AG04449 (cell line): ENCODE measurements at regions not wholly inside any gene's neighbourhood (a gene's known extent, or its start where the extent isn't known, plus 50 kb on each side); places are given as distances from the start of the nearest gene placed in this dataset.

Source experiments
- CTCF ChIA-PET: fragments of 350-600 bp; formaldehyde crosslinking; extraction: SDS; loops from one replicate; lab custom pipeline; 2021; ENCODE audit warnings: antibody characterized with exemption; lab: Yijun Ruan, JAX
- POLR2A ChIA-PET: fragments of 400-600, 350-600 bp; formaldehyde crosslinking; extraction: SDS; loops from one replicate; lab custom pipeline; 2020; ENCODE audit warnings: antibody characterized with exemption, inconsistent platforms; lab: Yijun Ruan, JAX
- DNase-seq: peaks from one replicate; pipeline ENCODE4 v3.0.0-alpha.2; 2010; ENCODE audit warnings: low read depth, low spot score
- H3K4me3 ChIP-seq: 2 replicates; pipeline ENCODE4 v1.5.1; 2011; ENCODE audit warnings: low read depth, mild to moderate bottlenecking, control low read depth, low read length
- CTCF ChIP-seq: IDR thresholded peaks from one replicate; pipeline ENCODE4 v1.5.1; 2011; ENCODE audit warnings: mild to moderate bottlenecking, moderate library complexity, low read length, control low read depth, inconsistent platforms; ENCODE audit not compliant: insufficient read depth; ENCODE audit errors: missing control alignments

DNA sequence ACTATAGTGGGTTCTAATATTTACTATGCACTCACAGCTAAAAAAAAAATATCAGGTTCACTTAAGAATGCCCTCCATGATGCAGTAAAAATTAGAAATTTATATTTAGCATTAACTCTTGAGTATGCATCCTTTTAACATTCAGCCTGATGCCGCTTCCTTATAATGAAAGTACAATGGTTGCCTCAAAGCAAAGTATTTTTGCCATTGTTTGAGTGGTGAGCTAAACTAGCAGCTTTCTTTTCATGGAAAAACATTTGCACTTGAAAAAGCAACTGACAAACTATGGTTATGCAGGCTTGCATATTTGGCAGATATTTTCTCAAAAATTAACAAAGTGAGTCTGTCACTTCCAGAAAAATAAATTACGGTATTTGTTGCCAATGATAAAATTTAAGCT, 188.6 kb downstream of the SLC6A15 start:
- CTCF ChIA-PET = interaction anchor here (1.2 kb wide), 1 partner anchor 13 kb away, joined by 3 read pairs; no protein-coding TSS in a partner anchor
- POLR2A ChIA-PET = no interaction called here
- no peak for TF ChIP-seq CTCF
- no peak overlapping the region for H3K4me3 ChIP-seq
- no peak for DNase-seq

DNA sequence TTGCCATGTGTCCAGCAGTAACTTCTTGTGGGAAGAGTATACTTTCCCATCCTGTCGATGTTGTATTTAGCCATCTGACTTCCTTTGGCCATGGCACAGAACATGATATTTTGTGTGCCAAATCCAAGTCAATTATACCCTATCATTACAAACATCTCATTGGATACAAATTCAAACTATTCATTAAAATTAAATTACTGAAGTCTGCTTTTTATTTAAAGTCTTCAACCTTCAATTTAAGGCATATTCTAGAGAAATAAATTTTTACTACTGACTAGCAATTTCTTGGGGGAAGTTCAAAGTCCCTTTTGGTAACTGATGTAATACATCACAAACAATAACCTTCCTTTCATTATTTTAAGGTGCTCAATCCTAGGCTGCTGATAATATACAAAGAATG, 192.6 kb downstream of the SLC6A15 start:
- POLR2A ChIA-PET = no interaction called here
- CTCF ChIA-PET = no interaction called here
- DNase-seq = no peak
- H3K4me3 ChIP-seq = no peak overlapping the region
- no peak for TF ChIP-seq CTCF

DNA sequence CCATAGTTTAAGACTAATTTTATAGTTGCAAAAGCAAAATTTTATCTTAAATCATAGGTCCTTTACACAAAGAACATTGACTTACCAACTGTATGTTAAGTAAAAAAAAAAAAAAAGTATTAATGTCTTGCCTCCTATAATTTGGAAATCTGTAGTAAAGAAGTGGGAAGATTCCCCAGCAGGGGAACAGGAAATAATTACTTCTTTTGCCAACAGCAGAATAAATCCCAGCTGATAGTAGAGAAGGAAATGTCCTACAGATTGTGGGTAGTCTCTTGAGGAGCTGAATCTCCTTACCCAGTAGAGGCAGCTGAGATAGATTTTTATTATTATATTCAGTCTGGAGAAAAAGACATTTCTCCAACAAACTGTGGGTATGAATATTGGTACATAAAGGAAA, 193.7 kb downstream of the SLC6A15 start:
- ChIA-PET CTCF (no interaction called here), POLR2A (no interaction called here)
- DNase-seq = no peak
- H3K4me3 ChIP-seq = no peak overlapping the region
- TF ChIP-seq CTCF = no peak

DNA sequence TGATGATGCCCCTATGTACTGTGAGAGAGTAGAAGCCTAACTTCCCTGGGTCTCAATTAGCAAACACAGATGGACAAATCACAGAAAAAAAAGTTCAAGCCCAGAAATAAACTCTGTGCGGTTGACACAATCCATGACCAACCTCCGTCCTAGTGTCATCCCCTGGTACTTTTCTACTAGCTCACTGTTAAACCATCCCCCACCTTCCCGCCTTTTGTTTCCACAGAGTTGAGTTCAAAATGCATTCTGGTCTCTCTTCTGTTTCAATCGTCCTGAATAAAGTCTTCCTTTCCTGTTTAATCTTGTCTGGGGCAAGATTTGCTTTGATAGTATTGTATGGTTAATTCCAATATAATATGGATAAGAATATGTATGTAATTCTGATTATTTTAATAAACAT, 199.9 kb downstream of the SLC6A15 start:
- POLR2A ChIA-PET = no interaction called here
- TF ChIP-seq CTCF = no peak
- no peak overlapping the region for H3K4me3 ChIP-seq
- no peak for DNase-seq
- CTCF ChIA-PET = no interaction called here

DNA sequence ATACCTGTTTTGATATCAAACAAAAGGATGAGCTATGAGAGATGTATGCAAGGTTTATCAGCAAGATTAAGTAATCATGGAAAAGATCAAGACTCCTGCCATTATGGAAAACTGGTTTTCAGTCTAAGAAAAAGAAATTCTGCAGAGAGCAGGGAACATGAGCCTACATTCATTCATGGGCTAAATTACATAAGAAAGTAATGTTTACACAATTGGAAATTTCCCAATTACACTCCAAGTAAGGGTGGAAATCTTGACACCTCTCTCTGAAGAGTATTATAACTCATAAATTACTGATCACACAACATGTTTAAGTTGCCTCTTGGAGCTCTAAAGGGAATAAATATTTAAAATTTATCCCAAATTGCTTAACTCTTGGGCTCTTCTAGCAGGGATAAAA, 206.2 kb downstream of the SLC6A15 start:
- no peak overlapping the region for H3K4me3 ChIP-seq
- no peak for TF ChIP-seq CTCF
- no peak for DNase-seq
- CTCF ChIA-PET = no interaction called here
- POLR2A ChIA-PET = no interaction called here

DNA sequence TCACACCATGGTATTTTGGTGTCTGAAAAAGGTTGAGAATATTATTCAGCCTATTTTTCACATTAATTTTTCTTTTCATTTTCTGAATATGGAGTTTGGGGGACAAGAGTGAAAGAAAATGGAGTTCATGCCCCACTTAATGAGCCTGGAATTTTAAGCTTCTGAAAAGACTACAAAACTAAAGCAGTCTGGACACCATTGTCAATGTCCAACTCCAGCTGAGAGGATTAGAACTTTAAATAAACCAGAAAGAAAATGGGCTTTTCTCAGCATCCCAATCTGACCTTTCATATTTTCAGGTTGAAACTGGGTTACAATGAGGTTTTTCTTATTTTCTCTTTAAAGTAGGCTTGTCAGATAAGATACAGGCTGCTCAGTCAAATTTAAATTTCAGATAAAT, 207.7 kb downstream of the SLC6A15 start:
- DNase-seq = no peak
- no peak overlapping the region for H3K4me3 ChIP-seq
- TF ChIP-seq CTCF = no peak
- POLR2A ChIA-PET = interaction anchor here (0.7 kb wide), 1 partner anchor 53 kb away, joined by 3 read pairs; no protein-coding TSS in a partner anchor
- CTCF ChIA-PET = no interaction called here
